Hematopoietic multipotent progenitor cell (in vitro differentiated cells): ENCODE measurements at regions not wholly inside any gene's neighbourhood (a gene's known extent, or its start where the extent isn't known, plus 50 kb on each side); places are given as distances from the start of the nearest gene placed in this dataset.
"Not testable (repeated sequence)": the region's sequence is repeated elsewhere in the genome, so short reads cannot be mapped to it uniquely, and the experiment has no call there.

Experiments
- DNase-seq, 3 donors: peaks; one replicate each; pipeline ENCODE4 v3.0.0-alpha.2; 2011 to 2015; ENCODE audit warnings: low read depth in 2 of 3, low spot score in 2 of 3

GRCh38 chr16:29297809-29298177 is 108.7 kb downstream of the NPIPB11 start:
- not testable (repeated sequence) for DNase-seq

DNA sequence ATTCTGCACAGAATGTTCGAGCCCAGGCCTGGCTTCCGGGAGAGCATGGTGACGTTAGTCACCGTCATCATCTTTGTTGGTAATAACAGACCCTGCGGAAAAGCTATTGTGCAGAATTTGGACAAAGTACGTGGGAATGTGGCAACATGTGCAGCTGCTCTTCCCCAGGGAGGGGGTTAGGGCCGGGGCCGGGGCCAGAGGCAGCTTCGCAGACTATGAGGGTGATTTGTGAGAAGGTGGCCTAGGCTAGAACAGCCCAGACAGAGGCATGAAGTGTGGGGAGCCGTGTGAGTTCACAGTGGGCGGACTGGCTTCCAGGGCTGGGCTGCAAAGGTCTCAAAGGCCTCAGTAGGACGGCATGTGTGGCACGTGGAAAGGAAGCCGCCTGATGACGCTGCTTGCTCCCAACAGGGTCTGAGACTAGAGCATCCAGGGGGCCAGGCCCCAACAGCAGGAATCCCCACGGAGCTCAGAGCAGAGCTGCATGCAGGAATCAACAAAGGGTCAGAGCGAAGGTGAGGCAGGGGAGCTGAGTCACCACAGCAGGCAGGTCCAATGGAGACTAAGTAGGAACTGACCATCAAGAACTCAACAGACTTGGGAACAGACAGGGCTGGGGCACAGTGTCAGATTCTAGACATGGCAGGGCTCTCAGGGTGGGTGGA is 109.2 kb downstream of the NPIPB11 start:
- DNase-seq: not testable (repeated sequence)

- not testable (repeated sequence) for DNase-seq
These were observed 110.3 kb downstream of the NPIPB11 start for GRCh38 chr16:29296176-29296575.

GRCh38 chr16:29294951-29295795 is 111.3 kb downstream of the NPIPB11 start:
- DNase-seq: not testable (repeated sequence)

DNA sequence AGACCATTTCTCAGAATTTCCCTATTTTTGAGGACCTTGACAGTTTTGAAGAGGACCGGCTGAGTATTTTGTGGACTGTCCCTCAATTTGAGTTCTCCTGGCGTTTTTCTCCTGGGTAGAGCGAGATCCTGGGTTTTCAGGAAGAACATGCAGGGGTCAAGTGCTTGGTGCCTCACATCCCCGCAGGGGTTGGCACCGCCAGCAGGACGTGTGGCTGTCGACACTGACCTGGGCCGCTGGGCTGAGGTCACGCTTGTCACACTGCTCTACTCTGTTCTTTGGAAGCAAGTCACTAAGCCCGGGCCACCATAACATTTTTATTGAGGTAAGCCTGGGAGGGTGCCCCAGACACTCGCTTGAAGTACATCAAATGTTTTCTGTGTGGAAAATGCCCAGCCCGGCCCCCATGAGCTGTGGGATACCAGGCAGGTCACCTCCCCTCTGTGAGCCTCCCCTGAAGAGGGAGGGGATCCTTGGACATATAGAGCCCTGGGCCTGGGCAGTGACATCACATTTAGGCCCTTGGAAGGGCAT is 112.0 kb downstream of the NPIPB11 start:
- DNase-seq: not testable (repeated sequence)

- DNase-seq: not testable (repeated sequence)
These were observed 113.0 kb downstream of the NPIPB11 start for GRCh38 chr16:29293545-29293944.

- DNase-seq: not testable (repeated sequence)
These were observed 113.5 kb downstream of the NPIPB11 start for GRCh38 chr16:29292952-29293471.

DNA sequence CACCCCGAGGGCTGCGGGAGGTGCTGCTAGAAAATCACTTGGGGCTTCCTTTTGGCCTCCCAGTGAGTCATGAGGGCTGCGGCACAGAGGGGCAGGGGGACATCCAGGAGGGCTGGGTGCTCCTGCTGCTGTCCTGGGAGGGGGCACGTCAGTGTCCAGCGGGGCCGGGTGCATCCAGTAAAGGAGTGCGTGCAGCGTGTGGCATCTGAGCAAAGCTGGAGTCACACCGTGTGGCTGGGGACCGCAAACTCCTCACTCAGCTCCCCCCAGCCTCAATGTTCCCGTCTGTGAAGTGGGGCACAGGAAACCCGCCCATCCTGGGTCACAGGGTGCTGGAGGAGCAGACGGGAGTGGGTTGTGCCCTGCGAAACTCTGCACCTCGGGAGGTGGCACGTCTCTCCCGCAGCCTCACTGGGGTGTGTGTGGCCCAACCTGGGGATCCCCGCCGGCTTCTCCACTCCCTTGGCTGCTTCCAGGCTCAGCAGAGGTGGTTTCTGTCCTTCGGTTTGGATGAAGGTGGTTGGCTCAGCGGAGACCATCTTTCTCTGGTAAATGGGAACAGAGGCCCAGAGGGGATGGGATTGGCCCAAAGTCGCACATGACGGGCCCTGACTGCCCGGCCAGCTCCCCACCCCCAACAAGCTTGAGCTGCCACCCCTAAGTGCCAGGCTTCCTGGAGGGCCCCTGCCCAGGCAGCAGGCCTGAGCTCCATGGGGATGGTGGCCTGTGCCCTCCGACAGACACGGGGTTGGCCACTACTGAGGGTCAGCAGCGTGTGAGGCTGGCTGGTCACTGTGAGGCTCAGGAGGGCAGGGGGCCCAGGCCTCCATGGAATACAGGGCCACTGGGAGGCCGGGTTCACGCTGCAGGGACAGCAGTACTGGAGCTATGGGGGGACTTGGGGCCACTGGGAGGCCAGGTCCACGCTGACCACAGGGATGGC is 114.9 kb downstream of the NPIPB11 start:
- not testable (repeated sequence) for DNase-seq

DNA sequence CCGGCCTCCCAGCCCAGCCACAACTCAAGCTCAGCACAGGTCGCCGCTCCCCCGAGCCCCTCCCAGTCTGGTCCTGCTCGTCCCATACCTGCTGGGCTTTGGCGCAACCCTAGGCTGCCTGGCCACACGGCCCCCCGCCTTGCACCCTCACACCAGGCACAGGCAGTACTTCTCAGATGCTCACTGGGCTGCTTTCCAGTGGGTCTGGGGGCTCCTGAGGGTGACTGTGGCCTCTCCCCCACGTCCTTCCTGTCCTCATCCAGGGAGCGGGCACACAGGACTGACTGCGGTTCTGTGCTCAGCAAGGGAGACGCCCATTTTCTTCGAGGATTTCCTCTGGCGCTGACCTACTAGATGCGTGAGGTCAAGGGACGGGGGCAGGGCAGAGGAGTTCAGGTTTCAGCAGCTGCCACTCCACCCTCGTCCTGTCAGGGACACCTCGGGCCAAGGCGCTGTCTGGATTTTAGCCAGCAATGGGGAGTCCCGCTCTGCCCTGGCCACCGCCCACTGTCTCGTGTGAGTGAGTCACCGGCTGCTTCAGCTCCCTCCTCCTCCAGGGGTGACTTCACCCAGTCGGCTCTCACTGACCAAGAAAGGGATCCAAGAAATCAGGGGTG is 115.8 kb downstream of the NPIPB11 start:
- DNase-seq: peak in 2 of 3 donors; percentile 87 to 91

GRCh38 chr16:29289516-29290239 is 116.8 kb downstream of the NPIPB11 start:
- DNase-seq: not testable (repeated sequence)

DNA sequence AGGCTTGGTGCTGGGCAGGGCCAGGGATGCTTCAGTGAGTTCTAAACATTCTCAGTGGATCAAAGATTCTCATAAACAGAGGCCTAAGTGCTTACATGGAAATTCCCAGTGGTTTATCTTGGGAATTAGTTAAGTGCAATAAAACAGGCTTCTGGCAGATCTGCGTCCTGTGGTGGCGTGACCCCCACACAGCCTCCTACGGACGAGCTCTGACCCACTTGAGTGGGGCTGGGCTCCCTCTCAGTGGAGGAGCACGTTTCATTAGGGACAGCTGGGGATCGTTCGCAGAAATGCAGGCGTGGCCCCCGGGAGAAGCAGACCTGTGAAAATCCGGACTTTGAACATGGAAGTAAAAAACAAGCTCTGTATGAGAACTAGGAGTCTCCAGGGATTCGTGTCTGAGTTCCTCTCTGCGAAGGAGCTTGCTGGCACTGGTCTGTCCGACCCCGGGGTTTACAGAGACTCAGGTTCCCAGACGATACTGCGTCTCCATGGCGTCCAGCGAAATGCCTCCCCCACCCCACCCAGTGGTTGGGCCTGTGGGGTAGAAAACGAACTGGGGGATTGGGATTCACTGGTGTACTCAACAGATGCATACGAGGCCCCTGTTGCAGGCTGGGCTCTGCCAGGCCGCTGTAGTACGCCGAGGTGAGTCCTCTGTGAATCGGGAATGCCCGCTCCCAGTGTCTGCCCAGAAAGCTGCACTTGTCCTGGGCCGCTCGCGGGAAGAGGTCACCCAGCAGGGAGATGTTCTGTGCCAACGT is 117.6 kb downstream of the NPIPB11 start:
- not testable (repeated sequence) for DNase-seq

DNA sequence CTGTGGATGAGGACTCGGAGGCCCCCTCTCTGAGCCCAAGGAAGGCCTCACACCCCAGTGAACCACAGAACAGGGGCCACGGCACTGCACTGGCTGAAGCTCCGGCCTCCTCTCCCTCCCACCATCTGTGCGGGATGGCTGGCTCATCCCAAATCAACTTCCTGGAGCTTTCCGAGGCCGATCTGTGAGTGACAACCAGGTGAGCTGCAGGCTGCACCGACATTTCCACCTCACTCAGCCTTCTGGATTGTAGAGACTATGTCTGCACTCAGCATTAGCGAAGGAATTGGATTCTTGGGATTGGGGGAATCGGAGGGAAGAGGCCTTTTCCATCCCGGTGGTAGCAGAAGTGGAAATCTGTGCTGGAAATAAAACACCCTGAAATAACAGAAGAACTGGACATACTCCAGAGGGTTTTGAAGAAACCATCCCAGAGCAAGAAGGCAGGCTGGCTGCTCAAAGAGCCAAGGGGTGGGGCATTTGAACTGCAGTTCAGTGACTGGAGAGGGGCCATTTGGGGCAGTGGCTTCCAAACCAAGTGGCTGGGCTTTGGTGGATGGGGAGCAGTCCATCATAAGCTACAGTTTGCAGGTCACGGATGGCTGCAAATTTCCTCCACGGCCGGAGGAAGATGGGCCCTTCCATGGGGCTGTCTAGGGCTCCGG is 118.5 kb downstream of the NPIPB11 start:
- DNase-seq: not testable (repeated sequence)

GRCh38 chr16:29287246-29287645 is 119.3 kb downstream of the NPIPB11 start:
- DNase-seq: not testable (repeated sequence)

DNA sequence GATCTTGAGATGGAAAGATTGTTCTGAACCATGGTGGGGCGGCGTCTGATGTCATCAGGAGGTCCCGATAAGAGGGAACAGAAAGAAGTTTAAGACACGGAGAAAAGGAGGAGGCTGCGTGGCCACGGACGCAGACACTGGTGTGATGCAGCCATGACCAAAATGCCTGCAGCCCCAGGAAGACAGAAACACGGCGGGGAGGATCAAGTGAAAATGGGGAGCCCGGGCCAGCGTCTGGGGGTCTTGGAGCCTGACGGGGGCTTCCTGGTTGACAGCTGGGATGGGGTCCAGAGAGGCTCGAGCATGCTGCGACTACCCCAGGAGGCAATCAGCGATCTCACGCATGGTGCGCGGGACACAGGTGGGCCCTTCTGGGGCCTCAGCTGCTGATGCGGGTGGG is 119.7 kb downstream of the NPIPB11 start:
- not testable (repeated sequence) for DNase-seq

GRCh38 chr16:29286161-29286560 is 120.3 kb downstream of the NPIPB11 start:
- DNase-seq: not testable (repeated sequence)

DNA sequence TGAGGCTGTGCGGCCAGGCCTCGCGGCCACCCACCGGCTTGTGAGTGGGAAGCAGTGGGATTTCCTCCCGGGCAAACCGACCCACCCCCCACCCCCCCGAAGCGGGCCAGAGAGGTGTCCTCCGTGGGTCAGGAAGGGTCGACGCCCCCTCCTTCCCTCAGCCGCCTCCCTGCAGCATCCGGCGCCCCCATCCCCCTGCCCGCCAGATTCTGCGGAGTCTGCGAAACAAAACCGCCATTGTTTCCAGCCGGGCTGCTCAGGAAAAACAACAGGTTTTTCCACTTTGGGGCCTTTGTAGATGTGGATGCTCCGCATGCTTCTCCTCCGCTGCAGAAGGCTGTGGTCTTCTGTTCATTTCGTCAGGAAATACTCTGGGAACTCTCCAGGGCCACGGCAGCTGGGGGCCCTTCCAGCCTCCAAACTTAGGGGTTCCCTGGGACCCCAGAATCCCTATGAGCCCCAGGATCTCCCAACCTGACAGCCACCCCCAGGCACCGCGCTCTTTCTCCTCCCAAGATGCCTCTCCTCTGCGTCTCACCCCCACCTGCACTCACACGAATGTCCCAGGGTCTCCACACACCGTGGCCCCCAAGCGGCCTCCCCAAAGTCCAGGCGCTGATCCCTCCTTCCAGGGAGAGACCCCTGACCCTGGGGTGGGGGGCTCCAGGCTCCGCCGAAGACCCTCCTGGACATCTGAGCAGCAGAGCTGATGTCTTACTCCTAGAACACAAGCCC is 121.2 kb downstream of the NPIPB11 start:
- DNase-seq: not testable (repeated sequence)

GRCh38 chr16:29284723-29285122 is 121.8 kb downstream of the NPIPB11 start:
- not testable (repeated sequence) for DNase-seq
